AG04450 (cell line): ENCODE measurements at regions not wholly inside any gene's neighbourhood (a gene's known extent, or its start where the extent isn't known, plus 50 kb on each side); places are given as distances from the start of the nearest gene placed in this dataset.

Experiments
- CTCF ChIA-PET: fragments of 300-600, 350-600 bp; formaldehyde crosslinking; extraction: SDS; loops from one replicate; lab custom pipeline; 2022; ENCODE audit warnings: antibody characterized with exemption, inconsistent platforms; lab: Charles Lee
- POLR2A ChIA-PET: fragments of 350-600 bp; formaldehyde crosslinking; extraction: SDS; loops from one replicate; lab custom pipeline; 2021; ENCODE audit warnings: antibody characterized with exemption, inconsistent platforms; lab: Yijun Ruan, JAX
- DNase-seq: peaks from one replicate; pipeline ENCODE4 v3.0.0-alpha.2; 2011; ENCODE audit warnings: low read depth, low spot score
- H3K27ac ChIP-seq: one replicate; pipeline ENCODE4 v1.5.1; 2012; ENCODE audit warnings: low read depth, low read length, control low read depth
- H3K27me3 ChIP-seq: one replicate; pipeline ENCODE4 v1.6.0; 2012; ENCODE audit warnings: low read length; ENCODE audit not compliant: control insufficient read depth, insufficient read depth
- H3K4me3 ChIP-seq: 2 replicates; pipeline ENCODE4 v1.5.1; 2011; ENCODE audit warnings: mild to moderate bottlenecking, low read depth, low read length, control low read depth
- H3K9me3 ChIP-seq: 2 replicates; pipeline ENCODE4 v1.5.1; 2012; ENCODE audit warnings: low read length; ENCODE audit not compliant: control insufficient read depth, insufficient read depth
- TF ChIP-seq, protein P1 (sequence below): IDR thresholded peaks from 2 replicates; pipeline ENCODE4 v1.5.1; 2011; ENCODE audit warnings: low read depth, low read length, control low read depth, inconsistent platforms

- CTCF ChIA-PET = interaction anchor here (1.3 kb wide), 1 partner anchor 55 kb away, joined by 4 read pairs; no protein-coding TSS in a partner anchor
- POLR2A ChIA-PET = interaction anchor here (1.1 kb wide), 1 partner anchor 15 kb away, joined by 6 read pairs; no protein-coding TSS in a partner anchor
- H3K27ac ChIP-seq = no peak overlapping the region
Observed at GRCh38 chr6:47152666-47153403, 110.7 kb upstream of the ADGRF1 start.

GRCh38 chr6:47151232-47151898 is 109.2 kb upstream of the ADGRF1 start:
- H3K27me3 ChIP-seq = no peaks in the 10 kb centered on the region
- ChIA-PET CTCF (no interaction called here), POLR2A (no interaction called here)
- no peaks in the 10 kb centered on the region for H3K9me3 ChIP-seq
- H3K27ac ChIP-seq = no peak overlapping the region
- TF ChIP-seq, protein P1, sequence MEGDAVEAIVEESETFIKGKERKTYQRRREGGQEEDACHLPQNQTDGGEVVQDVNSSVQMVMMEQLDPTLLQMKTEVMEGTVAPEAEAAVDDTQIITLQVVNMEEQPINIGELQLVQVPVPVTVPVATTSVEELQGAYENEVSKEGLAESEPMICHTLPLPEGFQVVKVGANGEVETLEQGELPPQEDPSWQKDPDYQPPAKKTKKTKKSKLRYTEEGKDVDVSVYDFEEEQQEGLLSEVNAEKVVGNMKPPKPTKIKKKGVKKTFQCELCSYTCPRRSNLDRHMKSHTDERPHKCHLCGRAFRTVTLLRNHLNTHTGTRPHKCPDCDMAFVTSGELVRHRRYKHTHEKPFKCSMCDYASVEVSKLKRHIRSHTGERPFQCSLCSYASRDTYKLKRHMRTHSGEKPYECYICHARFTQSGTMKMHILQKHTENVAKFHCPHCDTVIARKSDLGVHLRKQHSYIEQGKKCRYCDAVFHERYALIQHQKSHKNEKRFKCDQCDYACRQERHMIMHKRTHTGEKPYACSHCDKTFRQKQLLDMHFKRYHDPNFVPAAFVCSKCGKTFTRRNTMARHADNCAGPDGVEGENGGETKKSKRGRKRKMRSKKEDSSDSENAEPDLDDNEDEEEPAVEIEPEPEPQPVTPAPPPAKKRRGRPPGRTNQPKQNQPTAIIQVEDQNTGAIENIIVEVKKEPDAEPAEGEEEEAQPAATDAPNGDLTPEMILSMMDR = no peak
- no peak for DNase-seq
- H3K4me3 ChIP-seq = no peak overlapping the region

More at GRCh38 chr6:47152666-47153403, 110.7 kb upstream of the ADGRF1 start:
- Histone ChIP-seq H3K4me3 (no peak overlapping the region), H3K9me3 (no peaks in the 10 kb centered on the region), H3K27me3 (no peaks in the 10 kb centered on the region)
- DNase-seq = no peak
- TF ChIP-seq, protein P1 = no peak

DNA sequence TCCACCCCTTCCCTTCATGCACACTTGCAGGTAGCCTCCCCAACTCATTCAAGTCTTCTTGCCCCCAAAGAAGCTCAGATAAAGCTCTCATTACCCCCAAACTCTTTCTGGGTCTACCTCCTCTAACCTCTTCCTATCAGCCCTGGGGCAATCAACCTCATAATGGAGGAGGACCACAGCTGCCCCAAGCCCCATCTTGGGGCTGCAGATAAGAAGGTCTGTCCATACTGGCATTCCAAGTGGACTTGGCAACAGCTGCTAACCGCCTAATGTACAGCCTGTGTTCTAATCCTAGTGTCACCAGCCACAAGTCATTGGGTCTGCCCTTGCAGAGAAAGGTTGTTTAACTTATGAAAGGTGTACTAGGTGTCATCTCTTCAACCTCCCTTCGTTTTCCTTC is 107.4 kb upstream of the ADGRF1 start:
- no peak for DNase-seq
- CTCF ChIA-PET = no interaction called here
- POLR2A ChIA-PET = no interaction called here

DNA sequence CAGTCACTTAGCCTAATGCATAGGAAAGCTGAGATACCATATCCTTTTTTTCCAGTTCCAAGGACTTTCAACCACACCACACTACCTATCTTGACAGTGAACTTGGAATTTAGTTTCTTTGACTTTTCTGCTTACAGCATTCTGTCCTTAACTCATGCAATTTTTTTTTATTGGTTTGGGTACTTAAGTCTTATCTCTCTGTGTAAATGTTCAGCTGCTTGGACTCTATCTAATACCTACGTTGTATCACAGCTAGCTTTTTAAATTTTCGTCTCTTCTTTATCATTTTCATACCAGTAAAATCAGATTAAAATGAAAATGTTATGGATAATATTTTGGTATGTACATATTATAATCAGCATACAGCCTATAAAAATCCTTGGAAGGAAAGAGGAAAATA is 106.9 kb upstream of the ADGRF1 start:
- no peak for DNase-seq
- H3K9me3 ChIP-seq = no peaks in the 10 kb centered on the region
- no peak overlapping the region for H3K27ac ChIP-seq
- ChIA-PET POLR2A (no interaction called here), CTCF (interaction anchor here (0.9 kb wide), 1 partner anchor 159 kb away, joined by 3 read pairs; no protein-coding TSS in a partner anchor)
- no peak overlapping the region for H3K4me3 ChIP-seq
- TF ChIP-seq, protein P1 = no peak
- H3K27me3 ChIP-seq = no peaks in the 10 kb centered on the region

More for the DNA sequence above, 107.4 kb upstream of the ADGRF1 start:
- Histone ChIP-seq H3K9me3 (no peaks in the 10 kb centered on the region), H3K4me3 (no peak overlapping the region), H3K27me3 (no peaks in the 10 kb centered on the region), H3K27ac (no peak overlapping the region)
- TF ChIP-seq, protein P1 = no peak
